Body of pancreas (tissue), 4 donors: ENCODE measurements at regions not wholly inside any gene's neighbourhood (a gene's known extent, or its start where the extent isn't known, plus 50 kb on each side); places are given as distances from the start of the nearest gene placed in this dataset.

Source experiments
- ATAC-seq: fragments of 150-250 bp; one replicate; pipeline ENCODE4 v1.9.1; 2016
- DNase-seq, 4 donors: peaks; one replicate each; pipeline ENCODE4 v3.0.0-alpha.2; 2019
- H3K27ac ChIP-seq, 4 donors: fragments of 200-600 bp; sonication (generic); 1 replicate in 3 of 4; 2 replicates in 1 of 4; pipeline versions ENCODE4 v1.5.1 to v1.6.1; 2016 to 2019; ENCODE audit warnings: mild to moderate bottlenecking in 1 of 4, mixed read lengths in 1 of 4, moderate library complexity in 1 of 4
- H3K27me3 ChIP-seq, 2 donors: fragments of 200-600 bp; sonication (generic); one replicate each; pipeline ENCODE4 v1.6.0; 2016; ENCODE audit warnings: mild to moderate bottlenecking in 1 of 2
- H3K36me3 ChIP-seq, 2 donors: fragments of 200-600 bp; sonication (generic); replicated peaks in 1 of 2; 2 replicates each; pipeline ENCODE4 v1.5.1; 2016; ENCODE audit warnings: low read depth in 2 of 2; ENCODE audit not compliant: insufficient read depth in 1 of 2
- H3K4me1 ChIP-seq: fragments of 200-600 bp; sonication (generic); one replicate; pipeline ENCODE4 v1.6.0; 2016
- H3K4me3 ChIP-seq, 2 donors: fragments of 200-600 bp; sonication (generic); 1 replicate in 1 of 2; 2 replicates in 1 of 2; pipeline ENCODE4 v1.5.1; 2016 to 2019
- H3K9me3 ChIP-seq, 3 donors: fragments of 200-600 bp; sonication (generic); 1 replicate in 2 of 3; 2 replicates in 1 of 3; pipeline ENCODE4 v1.5.1; 2016
- CTCF ChIP-seq, 7 experiments: fragments of 450-650 bp in 4 of 7; fragments of 200-600 bp in 3 of 7; sonication (generic) in 3 of 7; IDR thresholded peaks; one replicate each; pipeline ENCODE4 v1.5.1; 2016 to 2019; ENCODE audit warnings: antibody characterized with exemption in 7 of 7
- POLR2A ChIP-seq, 3 donors: fragments of 450-650 bp; IDR thresholded peaks; one replicate each; pipeline ENCODE4 v1.6.1; 2016; ENCODE audit warnings: antibody characterized with exemption in 3 of 3, mild to moderate bottlenecking in 2 of 3
- WGBS, 2 donors: methylation state at CpG; one replicate each; pipeline ENCODE4 v1.1.5; 2017; 5-methylcytosine and 5-hydroxymethylcytosine counted together
- intact Hi-C: fragments of 100-400 bp; cut with DNase I; formaldehyde crosslinking; loops from one replicate; pipeline ENCODE4 v1.15.1; 2023

- DNase-seq (peak; percentile 61 to 76 (median 73)), ATAC-seq (peak; percentile 52)
- intact Hi-C loops, result loop anchor here (10.0 kb wide), 1 partner anchor 214 kb away; no protein-coding TSS in a partner anchor
- Histone ChIP-seq H3K4me1 (peaks cover 32% of the 10 kb centered on the region), H3K36me3 (no peaks in the 10 kb centered on the region), H3K9me3 (no peaks in the 10 kb centered on the region), H3K4me3 (no peak overlapping the region), H3K27ac (peak overlapping the region in 3 of 4 donors; percentile 7 to 41 (median 14)), H3K27me3 (no peaks in the 10 kb centered on the region)
- WGBS, 2 donors, result 62 to 65% methylated on average over 8 of the region's 8 CpGs
- TF ChIP-seq POLR2A (IDR thresholded peaks at IDR 0.05) (no peak), CTCF (IDR thresholded peaks at IDR 0.05) (no peak)
These were observed 171.0 kb upstream of the UMPS start for GRCh38 chr3:124558991-124559845.

- DNase-seq (peak; percentile 80 to 85 (median 81)), ATAC-seq (peak; percentile 79)
- Histone ChIP-seq H3K36me3 (no peaks in the 10 kb centered on the region), H3K27me3 (no peaks in the 10 kb centered on the region), H3K4me1 (peaks cover 37% of the 10 kb centered on the region), H3K27ac (peak overlapping the region in 2 of 4 donors; percentile 14 to 41), H3K9me3 (no peaks in the 10 kb centered on the region), H3K4me3 (no peak overlapping the region)
- intact Hi-C loops, result loop anchor here (10.0 kb wide), 1 partner anchor 215 kb away; no protein-coding TSS in a partner anchor
- WGBS, 2 donors, result 22 to 23% methylated on average over 9 of the region's 9 CpGs
- TF ChIP-seq POLR2A (IDR thresholded peaks at IDR 0.05), result no peak
- peak; percentile 78 to 92 (median 84) for TF ChIP-seq CTCF (IDR thresholded peaks at IDR 0.05)
These were observed 170.2 kb upstream of the UMPS start for GRCh38 chr3:124559846-124560574.

- intact Hi-C loops, result no loop called here
- H3K4me1 ChIP-seq, result peaks cover 41% of the 10 kb centered on the region
These were observed 169.5 kb upstream of the UMPS start for GRCh38 chr3:124560666-124561215.

GRCh38 chr3:124562769-124563168, 167.5 kb upstream of the UMPS start:
- no peak for DNase-seq
- Histone ChIP-seq H3K36me3 (no peaks in the 10 kb centered on the region), H3K27ac (no peak overlapping the region), H3K27me3 (no peaks in the 10 kb centered on the region), H3K4me3 (no peak overlapping the region), H3K9me3 (no peaks in the 10 kb centered on the region), H3K4me1 (peaks cover 28% of the 10 kb centered on the region)
- WGBS, 2 donors, result 91 to 95% methylated on average over 7 to 14 of the region's 14 CpGs
- intact Hi-C loops, result no loop called here
- TF ChIP-seq CTCF (IDR thresholded peaks at IDR 0.05), result no peak
- no peak for TF ChIP-seq POLR2A (IDR thresholded peaks at IDR 0.05)
- no peak for ATAC-seq

More at GRCh38 chr3:124560666-124561215, 169.5 kb upstream of the UMPS start:
- no peak for TF ChIP-seq POLR2A (IDR thresholded peaks at IDR 0.05)
- TF ChIP-seq CTCF (IDR thresholded peaks at IDR 0.05), result no peak
- no peaks in the 10 kb centered on the region for H3K36me3 ChIP-seq
- 59 to 62% methylated on average over 2 of the region's 2 CpGs for WGBS, 2 donors
- ATAC-seq (no peak), DNase-seq (no peak)
- H3K9me3 ChIP-seq, result no peaks in the 10 kb centered on the region
- no peaks in the 10 kb centered on the region for H3K27me3 ChIP-seq
- no peak overlapping the region for H3K4me3 ChIP-seq
- H3K27ac ChIP-seq, result no peak overlapping the region
